ENCODE measurements at regions not wholly inside any gene's neighbourhood (a gene's known extent, or its start where the extent isn't known, plus 50 kb on each side); places are given as distances from the start of the nearest gene placed in this dataset.
"Not testable (repeated sequence)": the region's sequence is repeated elsewhere in the genome, so short reads cannot be mapped to it uniquely, and the experiment has no call there.

- H3K4me1 Mint-ChIP-seq; H3K9me3 Mint-ChIP-seq; ATAC-seq (ENCODE audit: low read depth); H3K27ac Mint-ChIP-seq; DNase-seq (ENCODE audit: low spot score in 2 of 2); H3K36me3 Mint-ChIP-seq; H3K4me3 Mint-ChIP-seq; H3K27me3 Mint-ChIP-seq: not testable (repeated sequence)
Measured at GRCh38 chr2:131780446-131780845, 252.8 kb downstream of the CCDC74A start.

- Mint-ChIP-seq H3K4me3 (no peak overlapping the region), H3K27ac (no peak overlapping the region), H3K36me3 (no peaks in the 10 kb centered on the region), H3K27me3 (peaks cover 7% of the 10 kb centered on the region), H3K9me3 (no peaks in the 10 kb centered on the region), H3K4me1 (no peaks in the 10 kb centered on the region)
- no peak for DNase-seq (ENCODE audit: low spot score in 2 of 2)
- no peak for ATAC-seq (ENCODE audit: low read depth)
Measured at GRCh38 chr2:131801210-131801744, 273.6 kb downstream of the CCDC74A start.

- not testable (repeated sequence) for H3K4me1 Mint-ChIP-seq, H3K9me3 Mint-ChIP-seq, H3K36me3 Mint-ChIP-seq, H3K27ac Mint-ChIP-seq, H3K27me3 Mint-ChIP-seq
- peak overlapping the region; percentile 61 for H3K4me3 Mint-ChIP-seq
- peak; percentile 79 to 81 for DNase-seq (ENCODE audit: low spot score in 2 of 2)
- peak; percentile 94 for ATAC-seq (ENCODE audit: low read depth)
Measured at GRCh38 chr2:131801745-131802350, 274.2 kb downstream of the CCDC74A start.

GRCh38 chr2:131802351-131802836 lies 274.7 kb downstream of the CCDC74A start:
- peak in 1 of 2 donors; percentile 14 for DNase-seq (ENCODE audit: low spot score in 2 of 2)
- H3K4me1 Mint-ChIP-seq; H3K36me3 Mint-ChIP-seq; H3K27ac Mint-ChIP-seq; H3K27me3 Mint-ChIP-seq; H3K9me3 Mint-ChIP-seq; ATAC-seq (ENCODE audit: low read depth): not testable (repeated sequence)
- H3K4me3 Mint-ChIP-seq, result peak overlapping the region; percentile 61

GRCh38 chr2:131803237-131803636 lies 275.5 kb downstream of the CCDC74A start:
- ATAC-seq (ENCODE audit: low read depth); DNase-seq (ENCODE audit: low spot score in 2 of 2); H3K27ac Mint-ChIP-seq; H3K9me3 Mint-ChIP-seq; H3K4me1 Mint-ChIP-seq; H3K36me3 Mint-ChIP-seq; H3K27me3 Mint-ChIP-seq; H3K4me3 Mint-ChIP-seq: not testable (repeated sequence)

- H3K27ac Mint-ChIP-seq; DNase-seq (ENCODE audit: low spot score in 2 of 2); H3K4me3 Mint-ChIP-seq; H3K4me1 Mint-ChIP-seq; H3K27me3 Mint-ChIP-seq; ATAC-seq (ENCODE audit: low read depth); H3K9me3 Mint-ChIP-seq; H3K36me3 Mint-ChIP-seq: not testable (repeated sequence)
Measured at GRCh38 chr2:131812605-131813004, 284.9 kb downstream of the CCDC74A start.

GRCh38 chr2:131813378-131813777 lies 285.7 kb downstream of the CCDC74A start:
- H3K4me1 Mint-ChIP-seq; H3K36me3 Mint-ChIP-seq; H3K27ac Mint-ChIP-seq; DNase-seq (ENCODE audit: low spot score in 2 of 2); H3K27me3 Mint-ChIP-seq; H3K4me3 Mint-ChIP-seq; ATAC-seq (ENCODE audit: low read depth); H3K9me3 Mint-ChIP-seq: not testable (repeated sequence)

GRCh38 chr2:131818267-131818973 lies 290.7 kb downstream of the CCDC74A start:
- not testable (repeated sequence) for H3K27me3 Mint-ChIP-seq; H3K4me1 Mint-ChIP-seq; H3K27ac Mint-ChIP-seq; H3K9me3 Mint-ChIP-seq; ATAC-seq (ENCODE audit: low read depth); H3K36me3 Mint-ChIP-seq; DNase-seq (ENCODE audit: low spot score in 2 of 2); H3K4me3 Mint-ChIP-seq

GRCh38 chr2:131822237-131822721 lies 294.6 kb downstream of the CCDC74A start:
- DNase-seq (ENCODE audit: low spot score in 2 of 2); H3K4me1 Mint-ChIP-seq; H3K27me3 Mint-ChIP-seq; H3K27ac Mint-ChIP-seq; H3K9me3 Mint-ChIP-seq; H3K4me3 Mint-ChIP-seq; ATAC-seq (ENCODE audit: low read depth); H3K36me3 Mint-ChIP-seq: not testable (repeated sequence)

- ATAC-seq (ENCODE audit: low read depth); H3K9me3 Mint-ChIP-seq; H3K27ac Mint-ChIP-seq; H3K27me3 Mint-ChIP-seq; H3K4me1 Mint-ChIP-seq; DNase-seq (ENCODE audit: low spot score in 2 of 2); H3K36me3 Mint-ChIP-seq; H3K4me3 Mint-ChIP-seq: not testable (repeated sequence)
Measured at GRCh38 chr2:131823058-131823457, 295.4 kb downstream of the CCDC74A start.

GRCh38 chr2:131824986-131825385 lies 297.3 kb downstream of the CCDC74A start:
- not testable (repeated sequence) for H3K9me3 Mint-ChIP-seq

GRCh38 chr2:131827481-131828163 lies 299.9 kb downstream of the CCDC74A start:
- Mint-ChIP-seq H3K36me3 (no peaks in the 10 kb centered on the region), H3K27ac (no peak overlapping the region), H3K9me3 (peaks cover 2% of the 10 kb centered on the region), H3K4me1 (no peaks in the 10 kb centered on the region), H3K4me3 (no peak overlapping the region), H3K27me3 (no peaks in the 10 kb centered on the region)
- ATAC-seq (ENCODE audit: low read depth), result no peak
- DNase-seq (ENCODE audit: low spot score in 2 of 2), result no peak

More at GRCh38 chr2:131824986-131825385, 297.3 kb downstream of the CCDC74A start:
- not testable (repeated sequence) for H3K4me1 Mint-ChIP-seq; H3K27ac Mint-ChIP-seq; H3K4me3 Mint-ChIP-seq; ATAC-seq (ENCODE audit: low read depth); DNase-seq (ENCODE audit: low spot score in 2 of 2); H3K27me3 Mint-ChIP-seq; H3K36me3 Mint-ChIP-seq

GRCh38 chr2:131828164-131828561 lies 300.5 kb downstream of the CCDC74A start:
- H3K4me1 Mint-ChIP-seq, result no peaks in the 10 kb centered on the region
- no peaks in the 10 kb centered on the region for H3K36me3 Mint-ChIP-seq
- H3K9me3 Mint-ChIP-seq, result peaks cover 2% of the 10 kb centered on the region
- DNase-seq (ENCODE audit: low spot score in 2 of 2) (no peak), ATAC-seq (ENCODE audit: low read depth) (no peak)
- no peak overlapping the region for H3K27ac Mint-ChIP-seq
- no peaks in the 10 kb centered on the region for H3K27me3 Mint-ChIP-seq
- H3K4me3 Mint-ChIP-seq, result no peak overlapping the region
